MM.1S (cell line): ENCODE measurements at regions not wholly inside any gene's neighbourhood (a gene's known extent, or its start where the extent isn't known, plus 50 kb on each side); places are given as distances from the start of the nearest gene placed in this dataset.
"Not testable (repeated sequence)": the region's sequence is repeated elsewhere in the genome, so short reads cannot be mapped to it uniquely, and the experiment has no call there.

Source experiments
- EZH2 ChIP-seq: fragments of 300-600 bp; sonication (generic); optimal IDR thresholded peaks from 2 replicates; pipeline ENCODE3; 2017; ENCODE audit warnings: low read depth, mild to moderate bottlenecking, antibody characterized with exemption, low read length, mixed read lengths
- EZH2phosphoT487 ChIP-seq: fragments of 300-600 bp; sonication (generic); IDR thresholded peaks from 2 replicates; pipeline ENCODE4 v1.6.1; 2018; ENCODE audit warnings: antibody characterized with exemption, low read length
- TF ChIP-seq, protein P1 (sequence below): fragments of 300-600 bp; sonication (generic); IDR thresholded peaks from 2 replicates; pipeline ENCODE4 v1.5.1; 2016; ENCODE audit warnings: antibody characterized with exemption, low read length, mixed read lengths

DNA sequence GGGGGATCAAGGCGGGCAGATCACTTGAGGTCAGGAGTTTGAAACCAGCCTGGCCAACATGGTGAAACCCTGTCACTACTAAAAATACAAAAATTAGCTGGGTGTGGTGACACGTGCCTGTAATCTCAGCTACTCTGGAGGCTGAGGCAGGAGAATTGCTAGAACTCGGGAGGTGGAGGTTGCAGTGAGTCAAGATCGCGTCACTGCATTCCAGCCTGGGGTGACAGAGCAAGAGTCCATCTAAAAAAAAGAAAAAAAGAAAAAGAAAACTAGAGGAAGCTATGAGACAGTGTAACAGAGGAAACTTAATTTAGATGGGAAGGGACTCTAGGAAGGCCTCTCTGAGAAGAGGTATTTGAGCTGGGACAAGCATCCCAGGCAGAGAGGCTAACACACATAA, 109.9 kb upstream of the SRSF6 start:
- TF ChIP-seq EZH2, EZH2phosphoT487: not testable (repeated sequence)
- TF ChIP-seq, protein P1, sequence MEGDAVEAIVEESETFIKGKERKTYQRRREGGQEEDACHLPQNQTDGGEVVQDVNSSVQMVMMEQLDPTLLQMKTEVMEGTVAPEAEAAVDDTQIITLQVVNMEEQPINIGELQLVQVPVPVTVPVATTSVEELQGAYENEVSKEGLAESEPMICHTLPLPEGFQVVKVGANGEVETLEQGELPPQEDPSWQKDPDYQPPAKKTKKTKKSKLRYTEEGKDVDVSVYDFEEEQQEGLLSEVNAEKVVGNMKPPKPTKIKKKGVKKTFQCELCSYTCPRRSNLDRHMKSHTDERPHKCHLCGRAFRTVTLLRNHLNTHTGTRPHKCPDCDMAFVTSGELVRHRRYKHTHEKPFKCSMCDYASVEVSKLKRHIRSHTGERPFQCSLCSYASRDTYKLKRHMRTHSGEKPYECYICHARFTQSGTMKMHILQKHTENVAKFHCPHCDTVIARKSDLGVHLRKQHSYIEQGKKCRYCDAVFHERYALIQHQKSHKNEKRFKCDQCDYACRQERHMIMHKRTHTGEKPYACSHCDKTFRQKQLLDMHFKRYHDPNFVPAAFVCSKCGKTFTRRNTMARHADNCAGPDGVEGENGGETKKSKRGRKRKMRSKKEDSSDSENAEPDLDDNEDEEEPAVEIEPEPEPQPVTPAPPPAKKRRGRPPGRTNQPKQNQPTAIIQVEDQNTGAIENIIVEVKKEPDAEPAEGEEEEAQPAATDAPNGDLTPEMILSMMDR = not testable (repeated sequence)
